GM23338 (cell line): ENCODE measurements at regions not wholly inside any gene's neighbourhood (a gene's known extent, or its start where the extent isn't known, plus 50 kb on each side); places are given as distances from the start of the nearest gene placed in this dataset.

Source experiments
- ATAC-seq: fragments of 200-7000 bp; cut with Tn5 transposase; 3 replicates; pipeline ENCODE4 v1.9.1; 2020
- DNase-seq: peaks from one replicate; pipeline ENCODE4 v3.0.0-alpha.2; 2015; ENCODE audit warnings: low spot score
- H2AFZ ChIP-seq: fragments of 200-600 bp; sonication (generic); 2 replicates; pipeline ENCODE4 v1.8.0; 2016; ENCODE audit warnings: antibody characterized with exemption, mild to moderate bottlenecking, moderate library complexity
- H3F3A ChIP-seq: fragments of 200-600 bp; sonication (generic); replicated peaks from 2 replicates; pipeline ENCODE4 v1.8.0; 2017; ENCODE audit warnings: antibody characterized with exemption, mixed run types, low read depth
- H3K27ac ChIP-seq: fragments of 200-600 bp; sonication (generic); 2 replicates; pipeline ENCODE4 v1.6.1; 2016; ENCODE audit warnings: low read depth
- H3K27me3 ChIP-seq: fragments of 200-600 bp; sonication (generic); 2 replicates; pipeline ENCODE4 v1.8.0; 2016; ENCODE audit warnings: mild to moderate bottlenecking, mixed run types, moderate library complexity; ENCODE audit not compliant: insufficient read depth
- H3K36me3 ChIP-seq: fragments of 200-600 bp; sonication (generic); 2 replicates; pipeline ENCODE4 v1.8.0; 2016; ENCODE audit warnings: mild to moderate bottlenecking; ENCODE audit not compliant: insufficient read depth
- H3K4me1 ChIP-seq: fragments of 200-600 bp; sonication (generic); 2 replicates; pipeline ENCODE4 v1.8.0; 2016; ENCODE audit warnings: mild to moderate bottlenecking, moderate library complexity; ENCODE audit not compliant: insufficient read depth
- H3K4me2 ChIP-seq: fragments of 200-600 bp; sonication (generic); 2 replicates; pipeline ENCODE4 v1.7.1; 2017; ENCODE audit warnings: mixed run types
- H3K4me3 ChIP-seq: fragments of 200-600 bp; sonication (generic); 2 replicates; pipeline ENCODE4 v1.6.1; 2016; ENCODE audit warnings: mixed run types
- H3K79me2 ChIP-seq: fragments of 200-600 bp; sonication (generic); replicated peaks from 2 replicates; pipeline ENCODE4 v1.8.0; 2017; ENCODE audit warnings: mild to moderate bottlenecking; ENCODE audit not compliant: insufficient read depth
- H3K9me2 ChIP-seq: fragments of 200-600 bp; sonication (generic); 2 replicates; pipeline ENCODE4 v1.8.0; 2017; ENCODE audit not compliant: insufficient read depth
- H4K20me1 ChIP-seq: fragments of 200-600 bp; sonication (generic); replicated peaks from 2 replicates; pipeline ENCODE4 v1.8.0; 2017; ENCODE audit warnings: mild to moderate bottlenecking; ENCODE audit not compliant: insufficient read depth
- H3K27ac Mint-ChIP-seq: 2 replicates; pipeline ENCODE4 v1.8.0; 2020; ENCODE audit warnings: inconsistent platforms, mild to moderate bottlenecking, moderate library complexity, mixed read lengths
- H3K27me3 Mint-ChIP-seq: 3 replicates; pipeline ENCODE4 v1.8.0; 2022; ENCODE audit warnings: low read depth, mild to moderate bottlenecking, moderate library complexity, mixed read lengths, inconsistent platforms; ENCODE audit not compliant: insufficient read depth, poor library complexity
- H3K36me3 Mint-ChIP-seq: 3 replicates; pipeline ENCODE4 v1.8.0; 2021; ENCODE audit warnings: low read depth, mild to moderate bottlenecking, inconsistent platforms, moderate library complexity, mixed read lengths
- H3K4me1 Mint-ChIP-seq: 3 replicates; pipeline ENCODE4 v1.8.0; 2020; ENCODE audit warnings: mild to moderate bottlenecking, inconsistent platforms, mixed read lengths
- H3K4me3 Mint-ChIP-seq: 3 replicates; pipeline ENCODE4 v1.8.0; 2021; ENCODE audit warnings: moderate library complexity, mild to moderate bottlenecking, inconsistent platforms, mixed read lengths
- H3K9me3 Mint-ChIP-seq: 3 replicates; pipeline ENCODE4 v1.8.0; 2020; ENCODE audit warnings: moderate library complexity, mild to moderate bottlenecking, inconsistent platforms, mixed read lengths
- CREB1 ChIP-seq: fragments of 250-450 bp; sonication (Bioruptor Pico); IDR thresholded peaks from 2 replicates; pipeline ENCODE4 v1.5.0; 2020; ENCODE audit warnings: low read depth, mild to moderate bottlenecking, moderate library complexity
- CTCF ChIP-seq, 2 experiments: fragments of 200-600 bp in 1 of 2; sonication (generic) in 1 of 2; conservative IDR thresholded peaks; 2 replicates each; pipeline versions ENCODE4 v1.5.1 to v1.6.1; 2016 to 2017; ENCODE audit warnings: antibody characterized with exemption in 2 of 2, low read depth in 2 of 2, mild to moderate bottlenecking in 2 of 2, moderate library complexity in 1 of 2
- EZH2 ChIP-seq: fragments of 200-600 bp; sonication (generic); IDR thresholded peaks from one replicate; pipeline ENCODE4 v1.8.0; 2017; ENCODE audit warnings: antibody characterized with exemption, mild to moderate bottlenecking, low read depth; ENCODE audit not compliant: unreplicated experiment
- EZH2phosphoT487 ChIP-seq: fragments of 200-600 bp; sonication (generic); IDR thresholded peaks from one replicate; pipeline ENCODE4 v1.8.1; 2018; ENCODE audit warnings: antibody characterized with exemption; ENCODE audit not compliant: unreplicated experiment
- JUNB ChIP-seq: IDR thresholded peaks from one replicate; pipeline ENCODE4 v1.6.1; 2016; ENCODE audit warnings: antibody characterized with exemption; ENCODE audit not compliant: unreplicated experiment
- NANOG ChIP-seq: IDR thresholded peaks from 2 replicates; pipeline ENCODE4 v1.6.1; 2016; ENCODE audit warnings: antibody characterized with exemption, borderline replicate concordance
- POLR2AphosphoS5 ChIP-seq: IDR thresholded peaks from 2 replicates; pipeline ENCODE4 v1.6.1; 2016; ENCODE audit warnings: antibody characterized with exemption, low read depth
- REST ChIP-seq: IDR thresholded peaks from one replicate; pipeline ENCODE4 v1.6.1; 2018; ENCODE audit warnings: antibody characterized with exemption; ENCODE audit not compliant: unreplicated experiment
- STAT1 ChIP-seq: IDR thresholded peaks from one replicate; pipeline ENCODE4 v1.6.1; 2016; ENCODE audit warnings: antibody characterized with exemption; ENCODE audit not compliant: unreplicated experiment
- ZNF331 ChIP-seq: fragments of 250-450 bp; sonication (Bioruptor Pico); IDR thresholded peaks from 2 replicates; pipeline ENCODE4 v1.5.0; 2020; ENCODE audit warnings: low read depth, mild to moderate bottlenecking, moderate library complexity
- ZNF462 ChIP-seq: fragments of 250-450 bp; sonication (Bioruptor Pico); IDR thresholded peaks from 2 replicates; pipeline ENCODE4 v1.5.0; 2020; ENCODE audit warnings: mild to moderate bottlenecking, moderate library complexity

- TF ChIP-seq JUNB (no peak), EZH2 (no peak), STAT1 (no peak), ZNF462 (no peak), NANOG (no peak), REST (no peak), CREB1 (CRISPR knock-in tag) (no peak), ZNF331 (CRISPR knock-in tag) (no peak), CTCF (conservative IDR thresholded peaks at IDR 0.05; ENCODE audit: low read depth in 2 of 2) (no peak), EZH2phosphoT487 (no peak), POLR2AphosphoS5 (no peak)
- H3K27me3 Mint-ChIP-seq, result no peaks in the 10 kb centered on the region
- ATAC-seq (no peak), DNase-seq (no peak)
- peaks cover 11% of the 10 kb centered on the region; the same call in 2 of the 3 replicates for H3K36me3 Mint-ChIP-seq
- no peaks in the 10 kb centered on the region for H3F3A ChIP-seq
- no peak overlapping the region for H3K4me3 ChIP-seq
- H3K79me2 ChIP-seq, result no peaks in the 10 kb centered on the region
- H3K4me3 Mint-ChIP-seq, result no peak overlapping the region
- no peaks in the 10 kb centered on the region for H3K27me3 ChIP-seq
- H4K20me1 ChIP-seq, result no peaks in the 10 kb centered on the region
- H2AFZ ChIP-seq, result peak overlapping the region; percentile 53; the same call in 1 of the 2 replicates
- no peaks in the 10 kb centered on the region for H3K4me1 ChIP-seq
- no peak overlapping the region for H3K27ac ChIP-seq
- no peak overlapping the region for H3K4me2 ChIP-seq
- peaks cover 6% of the 10 kb centered on the region; the same call in 2 of the 3 replicates for H3K9me3 Mint-ChIP-seq
- H3K27ac Mint-ChIP-seq, result no peak overlapping the region
- H3K9me2 ChIP-seq, result peaks cover 12% of the 10 kb centered on the region
- H3K36me3 ChIP-seq, result no peaks in the 10 kb centered on the region
- no peaks in the 10 kb centered on the region for H3K4me1 Mint-ChIP-seq
Measured at GRCh38 chr5:124161266-124161665, 585.2 kb downstream of the ZNF608 start.
